ENCODE measurements at regions not wholly inside any gene's neighbourhood (a gene's known extent, or its start where the extent isn't known, plus 50 kb on each side); places are given as distances from the start of the nearest gene placed in this dataset.
"Not testable (repeated sequence)": the region's sequence is repeated elsewhere in the genome, so short reads cannot be mapped to it uniquely, and the experiment has no call there.

GRCh38 chr14:28612414-28612813 is 154.2 kb upstream of the FOXG1 start:
- H3K4me3 ChIP-seq (ENCODE audit: low read length), result no peak overlapping the region
- no peak for TF ChIP-seq CTCF (conservative IDR thresholded peaks at IDR 0.05; ENCODE audit: low read length)
- DNase-seq (ENCODE audit: low read depth), result no peak

- DNase-seq (ENCODE audit: low read depth), result no peak
- TF ChIP-seq CTCF (conservative IDR thresholded peaks at IDR 0.05; ENCODE audit: low read length), result no peak
- no peak overlapping the region for H3K4me3 ChIP-seq (ENCODE audit: low read length)
Measured at GRCh38 chr14:28613532-28613931, 153.1 kb upstream of the FOXG1 start.

GRCh38 chr14:28626780-28627179 is 139.8 kb upstream of the FOXG1 start:
- no peak overlapping the region for H3K4me3 ChIP-seq (ENCODE audit: low read length)
- DNase-seq (ENCODE audit: low read depth), result no peak
- no peak for TF ChIP-seq CTCF (conservative IDR thresholded peaks at IDR 0.05; ENCODE audit: low read length)

GRCh38 chr14:28629328-28630004 is 137.1 kb upstream of the FOXG1 start:
- DNase-seq (ENCODE audit: low read depth), result no peak
- H3K4me3 ChIP-seq (ENCODE audit: low read length), result no peak overlapping the region
- no peak for TF ChIP-seq CTCF (conservative IDR thresholded peaks at IDR 0.05; ENCODE audit: low read length)

DNA sequence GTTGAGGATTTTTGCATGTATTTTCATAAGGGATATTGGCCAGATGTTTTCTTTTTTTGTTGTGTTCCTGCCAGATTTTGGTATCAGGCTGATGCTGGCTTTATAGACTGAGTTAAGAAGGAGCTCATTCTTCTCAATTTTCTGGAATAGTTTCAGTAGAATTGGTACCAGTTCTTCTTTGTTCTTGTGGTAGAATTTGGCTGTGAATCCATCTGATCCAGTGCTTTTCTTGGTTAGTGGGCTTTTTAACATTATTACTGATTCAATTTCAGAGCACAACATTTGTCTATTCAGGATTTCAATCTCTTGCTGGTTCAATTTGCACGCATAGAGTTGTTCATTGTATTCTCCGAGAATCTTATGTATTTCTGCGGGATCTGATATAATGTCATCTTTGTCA is 136.5 kb upstream of the FOXG1 start:
- H3K4me3 ChIP-seq (ENCODE audit: low read length), result no peak overlapping the region
- DNase-seq (ENCODE audit: low read depth), result no peak
- TF ChIP-seq CTCF (conservative IDR thresholded peaks at IDR 0.05; ENCODE audit: low read length), result no peak

DNA sequence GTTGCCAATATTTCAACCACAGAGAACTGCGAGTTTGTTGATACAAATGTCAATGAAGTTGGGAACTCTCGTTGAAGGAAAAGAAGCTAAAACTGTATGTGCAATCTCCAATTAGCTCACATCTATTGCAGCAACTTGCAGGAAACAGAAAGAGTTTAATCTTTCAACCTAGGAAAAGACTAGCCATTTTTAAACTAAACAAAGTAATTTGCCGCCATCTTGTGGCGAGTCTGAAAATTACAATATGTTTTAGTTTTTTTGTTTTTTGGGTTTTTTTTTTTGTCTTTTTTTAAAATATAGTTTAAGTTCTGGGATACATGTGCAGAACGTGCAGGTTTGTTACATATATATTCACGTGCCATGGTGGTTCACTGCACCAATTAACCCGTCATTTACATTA is 131.2 kb upstream of the FOXG1 start:
- DNase-seq (ENCODE audit: low read depth), result peak; percentile 20
- H3K4me3 ChIP-seq (ENCODE audit: low read length), result no peak overlapping the region
- peak; percentile 59 for TF ChIP-seq CTCF (conservative IDR thresholded peaks at IDR 0.05; ENCODE audit: low read length)

DNA sequence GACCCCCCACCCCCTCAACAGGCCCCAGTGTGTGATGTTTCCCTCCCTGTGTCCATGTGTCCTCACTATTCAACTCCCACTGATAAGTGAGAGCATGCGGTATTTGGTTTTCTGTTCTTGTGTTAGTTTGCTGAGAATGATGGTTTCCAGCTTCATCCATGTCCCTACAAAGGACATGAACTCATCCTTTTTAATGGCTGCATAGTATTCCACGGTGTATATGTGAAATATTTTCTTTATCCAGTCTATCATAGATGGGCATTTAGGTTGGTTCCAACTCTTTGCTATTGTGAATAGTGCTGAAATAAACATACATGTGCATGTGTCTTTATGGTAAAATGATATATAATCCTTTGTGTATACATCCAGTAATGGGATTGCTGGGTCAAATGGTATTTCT is 130.8 kb upstream of the FOXG1 start:
- H3K4me3 ChIP-seq (ENCODE audit: low read length); DNase-seq (ENCODE audit: low read depth): not testable (repeated sequence)

DNA sequence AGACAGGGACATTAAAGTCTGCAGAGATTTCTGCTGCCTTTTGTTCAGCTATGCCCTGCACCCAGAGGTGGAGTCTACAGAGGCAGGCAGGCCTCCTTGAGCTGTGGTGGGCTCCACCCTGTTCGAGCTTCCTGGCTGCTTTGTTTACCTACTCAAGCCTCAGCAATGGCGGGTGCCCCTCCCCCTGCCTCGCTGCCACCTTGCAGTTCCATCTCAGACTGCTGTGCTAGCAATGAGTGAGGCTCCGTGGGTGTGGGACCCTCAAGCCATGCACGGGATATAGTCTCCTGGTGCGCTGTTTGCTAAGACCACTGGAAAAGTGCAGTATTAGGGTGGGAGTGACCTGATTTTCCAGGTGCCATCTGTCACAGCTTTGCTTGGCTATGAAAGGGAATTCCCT is 125.4 kb upstream of the FOXG1 start:
- not testable (repeated sequence) for DNase-seq (ENCODE audit: low read depth); H3K4me3 ChIP-seq (ENCODE audit: low read length)

All from AG10803 (cell line).